ENCODE measurements at regions not wholly inside any gene's neighbourhood (a gene's known extent, or its start where the extent isn't known, plus 50 kb on each side); places are given as distances from the start of the nearest gene placed in this dataset.

GRCh38 chr15:81520480-81520879 lies 146.5 kb upstream of the TMC3 start:
- TF ChIP-seq CTCF (IDR thresholded peaks at IDR 0.05) (no peak), EZH2phosphoT487 (IDR thresholded peaks at IDR 0.05) (no peak), EZH2 (IDR thresholded peaks at IDR 0.05) (no peak)

Measured in neural progenitor cell (in vitro differentiated cells).